ENCODE measurements at regions not wholly inside any gene's neighbourhood (a gene's known extent, or its start where the extent isn't known, plus 50 kb on each side); places are given as distances from the start of the nearest gene placed in this dataset.

GRCh38 chr18:72985686-72986085 is 117.9 kb upstream of the NETO1 start:
- H3K9me3 ChIP-seq (ENCODE audit: control insufficient read depth in 4 of 4, low read length in 3 of 4): peaks cover 0 to 3% (median 0%) of the 10 kb centered on the region in 4 donors
- no peak overlapping the region for H3K9ac ChIP-seq (ENCODE audit: low read depth in 1 of 2, low read length in 2 of 2)
- no peak for DNase-seq (ENCODE audit: low spot score)
- TF ChIP-seq, protein P1, sequence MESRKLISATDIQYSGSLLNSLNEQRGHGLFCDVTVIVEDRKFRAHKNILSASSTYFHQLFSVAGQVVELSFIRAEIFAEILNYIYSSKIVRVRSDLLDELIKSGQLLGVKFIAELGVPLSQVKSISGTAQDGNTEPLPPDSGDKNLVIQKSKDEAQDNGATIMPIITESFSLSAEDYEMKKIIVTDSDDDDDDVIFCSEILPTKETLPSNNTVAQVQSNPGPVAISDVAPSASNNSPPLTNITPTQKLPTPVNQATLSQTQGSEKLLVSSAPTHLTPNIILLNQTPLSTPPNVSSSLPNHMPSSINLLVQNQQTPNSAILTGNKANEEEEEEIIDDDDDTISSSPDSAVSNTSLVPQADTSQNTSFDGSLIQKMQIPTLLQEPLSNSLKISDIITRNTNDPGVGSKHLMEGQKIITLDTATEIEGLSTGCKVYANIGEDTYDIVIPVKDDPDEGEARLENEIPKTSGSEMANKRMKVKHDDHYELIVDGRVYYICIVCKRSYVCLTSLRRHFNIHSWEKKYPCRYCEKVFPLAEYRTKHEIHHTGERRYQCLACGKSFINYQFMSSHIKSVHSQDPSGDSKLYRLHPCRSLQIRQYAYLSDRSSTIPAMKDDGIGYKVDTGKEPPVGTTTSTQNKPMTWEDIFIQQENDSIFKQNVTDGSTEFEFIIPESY (IDR thresholded peaks at IDR 0.05): no peak
- TF ChIP-seq JUND (IDR thresholded peaks at IDR 0.05) (no peak), REST (IDR thresholded peaks at IDR 0.05) (no peak), RXRA (IDR thresholded peaks at IDR 0.05) (no peak), FOXA2 (IDR thresholded peaks at IDR 0.05) (no peak), FOXA1 (IDR thresholded peaks at IDR 0.05) (no peak), HNF4G (IDR thresholded peaks at IDR 0.05) (no peak), YY1 (IDR thresholded peaks at IDR 0.05) (no peak), NR2F2 (IDR thresholded peaks at IDR 0.05) (no peak), EGR1 (IDR thresholded peaks at IDR 0.05; ENCODE audit: low read depth in 2 of 2) (no peak), HNF4A (conservative IDR thresholded peaks at IDR 0.05) (no peak), RAD21 (IDR thresholded peaks at IDR 0.05) (no peak), GABPA (IDR thresholded peaks at IDR 0.05 in 1 of 2, conservative IDR thresholded peaks at IDR 0.05 in 1 of 2) (no peak), TAF1 (conservative IDR thresholded peaks at IDR 0.05) (no peak), MAX (IDR thresholded peaks at IDR 0.05) (no peak), ATF3 (IDR thresholded peaks at IDR 0.05) (no peak), SP1 (IDR thresholded peaks at IDR 0.05) (no peak), CTCF (IDR thresholded peaks at IDR 0.05; ENCODE audit: low read depth, low read length, missing input control) (no peak)
- no peaks in the 10 kb centered on the region for H3K27me3 ChIP-seq (ENCODE audit: control insufficient read depth in 4 of 4, insufficient read depth in 4 of 4, low read length in 3 of 4)
- H3K27ac ChIP-seq (ENCODE audit: low read depth in 1 of 2, low read length in 2 of 2): no peak overlapping the region
- H3K36me3 ChIP-seq (ENCODE audit: control insufficient read depth in 4 of 4, insufficient read depth in 3 of 4, low read depth in 1 of 4, low read length in 3 of 4): no peaks in the 10 kb centered on the region
- H3K4me1 ChIP-seq (ENCODE audit: control insufficient read depth in 4 of 4, insufficient read depth in 4 of 4, low read length in 3 of 4): no peaks in the 10 kb centered on the region
- WGBS: 7% methylated on average over 2 of the region's 2 CpGs
- H3K4me3 ChIP-seq (ENCODE audit: low read depth in 1 of 3, low read length in 3 of 3): no peak overlapping the region

Data from liver (tissue), 8 donors.